ENCODE measurements at regions not wholly inside any gene's neighbourhood (a gene's known extent, or its start where the extent isn't known, plus 50 kb on each side); places are given as distances from the start of the nearest gene placed in this dataset.

DNA sequence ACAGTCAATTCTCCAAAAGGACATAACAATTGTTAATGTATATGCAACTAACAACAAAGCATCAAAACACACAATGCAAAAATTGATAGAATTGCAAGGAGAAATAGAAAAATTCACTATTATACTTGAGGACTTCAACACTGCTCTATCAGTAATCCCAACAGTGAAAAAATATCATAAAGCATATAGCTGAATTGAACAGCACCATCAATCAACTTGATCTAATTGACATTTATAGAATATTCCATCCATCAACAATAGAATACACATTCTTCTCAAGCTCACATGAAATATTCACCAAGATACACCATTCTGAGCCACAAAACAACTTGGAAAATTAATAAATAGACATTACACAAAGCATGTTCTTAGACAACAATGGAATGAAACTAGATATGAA, 60.1 kb upstream of the ASXL3 start:
- DNase-seq (no peak), ATAC-seq (no peak)
- intact Hi-C loops (cut with DNase I, micrococcal nuclease): no loop called here

DNA sequence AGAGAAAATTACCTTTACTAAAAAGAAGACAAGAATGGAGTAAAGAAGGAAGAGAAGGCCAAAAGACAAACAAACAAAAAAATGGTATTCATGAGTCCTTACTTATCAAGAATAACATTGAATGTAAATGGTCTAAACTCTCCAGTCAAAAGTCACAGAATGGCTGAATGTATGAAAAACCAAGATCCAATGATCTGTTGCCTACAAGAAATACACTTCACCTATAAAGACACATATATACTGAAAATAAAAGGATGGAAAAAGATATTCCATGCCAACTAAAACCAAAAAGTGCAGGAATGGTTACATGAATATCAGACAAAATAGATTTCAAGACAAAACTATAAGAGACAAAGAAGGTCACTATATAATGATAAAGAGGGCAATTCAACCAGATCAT, 65.0 kb upstream of the ASXL3 start:
- intact Hi-C loops (cut with DNase I, micrococcal nuclease): no loop called here
- ATAC-seq: no peak
- DNase-seq: no peak

DNA sequence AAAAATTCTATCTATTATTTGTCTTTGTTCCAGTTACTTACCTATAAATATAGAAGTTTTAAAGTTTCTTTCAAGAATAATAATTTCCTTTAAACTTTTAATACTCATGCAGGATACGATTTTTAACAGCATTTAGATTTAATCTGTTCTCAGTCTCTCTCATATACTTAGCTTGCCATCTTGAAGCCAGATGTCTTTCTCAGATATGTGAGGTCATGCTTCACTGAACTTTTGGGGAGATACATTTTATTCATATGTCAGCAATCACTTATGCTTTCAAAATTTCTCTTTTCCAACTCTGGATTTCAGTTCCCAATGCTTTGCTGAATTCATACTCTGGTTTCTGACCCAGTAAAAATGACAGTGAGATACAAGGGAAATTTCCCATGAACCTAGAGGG, 66.5 kb upstream of the CCDC178 start:
- ATAC-seq: no peak
- intact Hi-C loops (cut with DNase I, micrococcal nuclease): no loop called here
- DNase-seq: no peak

DNA sequence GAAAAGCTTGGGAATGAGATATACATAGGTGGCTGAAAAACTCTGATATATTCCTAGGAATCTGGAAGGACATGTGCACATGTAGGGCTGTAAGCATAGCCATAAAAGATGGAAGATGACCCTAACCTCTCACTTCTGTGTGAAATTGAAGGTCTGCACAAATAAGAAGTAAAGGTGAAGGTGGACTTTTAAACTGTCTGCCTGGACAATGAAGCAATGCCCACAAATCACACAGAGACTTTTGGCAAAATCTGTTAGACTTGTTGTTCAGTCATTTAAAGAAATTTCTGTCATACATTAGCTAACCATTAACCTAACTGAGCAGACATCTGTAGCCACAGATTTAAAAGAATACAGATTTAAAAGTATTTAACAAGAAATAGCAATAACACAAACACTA, 65.3 kb upstream of the CCDC178 start:
- no peak for DNase-seq
- ATAC-seq: no peak
- intact Hi-C loops (cut with DNase I, micrococcal nuclease): no loop called here

DNA sequence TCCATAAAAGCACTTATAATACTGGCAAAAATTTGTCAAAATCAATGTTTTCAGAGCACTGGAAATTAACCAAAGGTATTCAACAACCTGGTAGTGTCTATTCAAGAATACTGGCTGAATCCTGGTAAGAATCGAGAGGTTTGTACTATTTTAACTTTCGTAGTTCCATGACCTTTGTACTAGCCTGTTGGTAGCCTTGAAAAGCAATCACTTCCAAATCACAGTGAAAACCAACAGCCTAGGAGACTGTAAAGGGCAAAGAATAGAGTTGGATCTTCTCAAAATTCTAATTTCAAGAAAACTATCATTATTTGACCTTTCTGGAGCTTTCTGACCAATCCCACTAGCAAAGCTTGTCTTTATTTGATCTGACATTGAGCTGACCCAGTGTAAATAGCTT, 64.8 kb upstream of the CCDC178 start:
- no peak for ATAC-seq
- intact Hi-C loops (cut with DNase I, micrococcal nuclease): no loop called here
- DNase-seq: no peak

DNA sequence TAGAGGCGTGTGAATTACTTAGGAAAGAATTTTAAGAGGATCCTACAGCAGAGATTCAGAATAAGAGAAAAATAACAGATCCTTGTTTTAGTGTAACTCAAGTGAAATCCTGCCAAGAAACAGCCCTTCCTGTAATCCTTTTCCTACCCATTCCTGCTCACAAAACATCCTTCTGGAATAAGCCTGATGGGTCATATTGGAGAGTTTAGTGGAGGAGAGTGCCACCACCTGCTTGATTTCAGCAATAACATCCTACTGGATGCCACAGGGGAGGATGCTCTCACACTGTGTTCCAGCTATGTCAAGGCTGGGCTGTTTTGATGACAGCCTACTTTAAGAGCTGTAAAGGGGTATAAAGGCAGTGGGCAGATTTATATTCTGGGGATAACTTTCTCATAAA, 54.8 kb upstream of the CCDC178 start:
- peak; percentile 71 for ATAC-seq
- DNase-seq: no peak
- intact Hi-C loops (cut with DNase I, micrococcal nuclease): loop anchor here (10.0 kb wide), 2 partner anchors 260 to 270 kb away; no protein-coding TSS in a partner anchor

Measured in left colon (tissue), 2 donors.